ENCODE measurements at regions not wholly inside any gene's neighbourhood (a gene's known extent, or its start where the extent isn't known, plus 50 kb on each side); places are given as distances from the start of the nearest gene placed in this dataset.

- Histone ChIP-seq H3K9me3 (no peaks in the 10 kb centered on the region), H3K4me1 (no peaks in the 10 kb centered on the region), H3K27ac (no peak overlapping the region), H3K4me3 (no peak overlapping the region), H3K27me3 (no peaks in the 10 kb centered on the region), H3K36me3 (no peaks in the 10 kb centered on the region)
- TF ChIP-seq CTCF (IDR thresholded peaks at IDR 0.05) (no peak), POLR2A (IDR thresholded peaks at IDR 0.05) (no peak)
- DNase-seq (ENCODE audit: extremely low spot score in 2 of 2), result no peak
- intact Hi-C loops (cut with DNase I), result no loop called here
Measured at GRCh38 chr2:181122601-181123000, 142.2 kb downstream of the UBE2E3 start.

GRCh38 chr2:181123798-181124231 lies 143.4 kb downstream of the UBE2E3 start:
- TF ChIP-seq CTCF (IDR thresholded peaks at IDR 0.05) (no peak), POLR2AphosphoS5 (IDR thresholded peaks at IDR 0.05; ENCODE audit: insufficient read depth in 1 of 2, low read depth in 1 of 2) (no peak), POLR2A (IDR thresholded peaks at IDR 0.05) (no peak)
- intact Hi-C loops (cut with DNase I), result no loop called here

GRCh38 chr2:181124497-181124896 lies 144.1 kb downstream of the UBE2E3 start:
- no peaks in the 10 kb centered on the region for H3K4me1 ChIP-seq
- no peaks in the 10 kb centered on the region for H3K27me3 ChIP-seq
- intact Hi-C loops (cut with DNase I), result no loop called here
- no peaks in the 10 kb centered on the region for H3K9me3 ChIP-seq
- TF ChIP-seq POLR2AphosphoS5 (IDR thresholded peaks at IDR 0.05; ENCODE audit: insufficient read depth in 1 of 2, low read depth in 1 of 2), result no peak
- no peak overlapping the region for H3K4me3 ChIP-seq
- no peak overlapping the region for H3K27ac ChIP-seq
- DNase-seq (ENCODE audit: extremely low spot score in 2 of 2), result no peak
- H3K36me3 ChIP-seq, result no peaks in the 10 kb centered on the region

More at GRCh38 chr2:181123798-181124231, 143.4 kb downstream of the UBE2E3 start:
- no peak for DNase-seq (ENCODE audit: extremely low spot score in 2 of 2)
- no peaks in the 10 kb centered on the region for H3K4me1 ChIP-seq
- H3K27ac ChIP-seq, result no peak overlapping the region
- no peaks in the 10 kb centered on the region for H3K36me3 ChIP-seq
- H3K4me3 ChIP-seq, result no peak overlapping the region
- no peaks in the 10 kb centered on the region for H3K27me3 ChIP-seq
- no peaks in the 10 kb centered on the region for H3K9me3 ChIP-seq

GRCh38 chr2:181125359-181125758 lies 145.0 kb downstream of the UBE2E3 start:
- intact Hi-C loops (cut with DNase I), result no loop called here
- TF ChIP-seq CTCF (IDR thresholded peaks at IDR 0.05) (no peak), POLR2A (IDR thresholded peaks at IDR 0.05) (no peak)
- no peak overlapping the region for H3K27ac ChIP-seq
- H3K27me3 ChIP-seq, result no peaks in the 10 kb centered on the region
- no peak overlapping the region for H3K4me3 ChIP-seq
- no peak for DNase-seq (ENCODE audit: extremely low spot score in 2 of 2)
- no peaks in the 10 kb centered on the region for H3K36me3 ChIP-seq
- H3K4me1 ChIP-seq, result no peaks in the 10 kb centered on the region
- no peaks in the 10 kb centered on the region for H3K9me3 ChIP-seq

- DNase-seq (ENCODE audit: extremely low spot score in 2 of 2), result no peak
- Histone ChIP-seq H3K4me3 (no peak overlapping the region), H3K27me3 (no peaks in the 10 kb centered on the region), H3K27ac (no peak overlapping the region), H3K9me3 (no peaks in the 10 kb centered on the region), H3K36me3 (no peaks in the 10 kb centered on the region), H3K4me1 (no peaks in the 10 kb centered on the region)
- TF ChIP-seq POLR2AphosphoS5 (IDR thresholded peaks at IDR 0.05; ENCODE audit: insufficient read depth in 1 of 2, low read depth in 1 of 2) (no peak), POLR2A (IDR thresholded peaks at IDR 0.05) (no peak), CTCF (IDR thresholded peaks at IDR 0.05) (no peak)
- intact Hi-C loops (cut with DNase I), result no loop called here
Measured at GRCh38 chr2:181126311-181126868, 146.0 kb downstream of the UBE2E3 start.

All from vagina (tissue), 2 donors.